CD4-positive, alpha-beta T cell treated with Interleukin-4 for 1 hour (primary cell): ENCODE measurements at regions not wholly inside any gene's neighbourhood (a gene's known extent, or its start where the extent isn't known, plus 50 kb on each side); places are given as distances from the start of the nearest gene placed in this dataset.

Source experiments
- DNase-seq, 2 donors: peaks; one replicate each; pipeline ENCODE4 v3.0.0-alpha.2; 2020 to 2022

DNA sequence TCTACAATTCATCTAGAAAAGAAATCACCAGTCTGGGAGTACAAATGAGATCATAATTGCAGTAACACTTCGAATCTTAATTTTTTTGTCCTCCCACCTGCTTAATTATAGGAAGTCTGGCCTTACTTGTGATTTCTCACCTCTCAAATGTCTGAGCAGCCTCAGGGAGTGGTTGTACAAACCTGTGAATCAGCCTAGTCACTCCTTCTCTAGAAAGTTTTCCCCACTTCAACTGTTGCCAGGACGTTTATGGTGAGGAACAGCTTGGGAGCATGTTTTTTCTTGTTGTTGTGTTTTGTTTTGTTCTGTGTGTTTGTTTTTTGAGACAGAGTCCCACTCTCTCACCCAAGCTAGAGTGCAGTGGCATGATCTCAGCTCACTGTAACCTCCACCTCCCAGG, 50.3 kb upstream of the CLDN10 start:
- DNase-seq: no peak
